Parathyroid adenoma (tissue), 2 donors: ENCODE measurements at regions not wholly inside any gene's neighbourhood (a gene's known extent, or its start where the extent isn't known, plus 50 kb on each side); places are given as distances from the start of the nearest gene placed in this dataset.

ENCODE experiments used
- H2AFZ ChIP-seq: fragments of 300-600 bp; sonication (generic); one replicate; pipeline ENCODE4 v1.7.0; 2017; ENCODE audit warnings: antibody characterized with exemption, mild to moderate bottlenecking
- H3K27ac ChIP-seq: fragments of 300-600 bp; sonication (generic); one replicate; pipeline ENCODE4 v1.7.0; 2017
- H3K27me3 ChIP-seq: fragments of 300-600 bp; sonication (generic); one replicate; pipeline ENCODE4 v1.7.0; 2017; ENCODE audit warnings: low read length; ENCODE audit not compliant: control insufficient read depth, insufficient read depth
- H3K36me3 ChIP-seq: fragments of 300-600 bp; sonication (generic); one replicate; pipeline ENCODE4 v1.7.0; 2017; ENCODE audit warnings: low read length; ENCODE audit not compliant: control insufficient read depth, insufficient read depth
- H3K4me1 ChIP-seq: fragments of 300-600 bp; sonication (generic); one replicate; pipeline ENCODE4 v1.7.0; 2017; ENCODE audit warnings: control low read depth
- H3K4me2 ChIP-seq: fragments of 300-600 bp; sonication (generic); one replicate; pipeline ENCODE4 v1.7.0; 2017; ENCODE audit warnings: low read length
- H3K4me3 ChIP-seq: fragments of 300-600 bp; sonication (generic); one replicate; pipeline ENCODE4 v1.7.0; 2017; ENCODE audit warnings: low read depth, low read length
- H3K79me2 ChIP-seq: fragments of 300-600 bp; sonication (generic); one replicate; pipeline ENCODE4 v1.7.0; 2017; ENCODE audit warnings: control low read depth
- H3K9ac ChIP-seq: fragments of 300-600 bp; sonication (generic); one replicate; pipeline ENCODE4 v1.7.0; 2017; ENCODE audit warnings: mild to moderate bottlenecking
- H3K9me3 ChIP-seq: fragments of 300-600 bp; sonication (generic); one replicate; pipeline ENCODE4 v1.7.0; 2017; ENCODE audit warnings: low read length; ENCODE audit not compliant: control insufficient read depth
- TF ChIP-seq, protein P1 (sequence below): fragments of 300-600 bp; sonication (generic); IDR thresholded peaks from one replicate; pipeline ENCODE4 v1.7.0; 2017; ENCODE audit warnings: antibody characterized with exemption, mild to moderate bottlenecking
- donor health status: primary hyperparathyroidism.

DNA sequence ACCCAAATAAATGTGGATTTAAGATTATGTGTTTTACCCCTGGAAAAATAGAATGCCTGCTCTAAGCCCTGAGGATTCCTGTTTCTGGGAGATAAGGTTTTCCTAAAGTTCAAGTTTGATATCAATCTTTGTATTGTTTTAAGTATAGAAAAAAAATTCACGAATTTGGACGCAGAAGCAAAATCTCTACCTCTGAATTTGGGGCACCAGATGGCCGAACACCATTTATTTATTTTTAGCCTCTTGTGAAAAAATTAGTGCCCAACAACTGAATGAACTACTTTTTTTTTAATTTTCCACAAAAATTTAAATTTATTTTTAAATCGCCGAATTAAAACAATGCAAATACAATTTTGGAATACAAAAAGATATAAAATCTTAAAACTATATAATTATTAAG, 128.1 kb upstream of the SP4 start:
- TF ChIP-seq, protein P1, sequence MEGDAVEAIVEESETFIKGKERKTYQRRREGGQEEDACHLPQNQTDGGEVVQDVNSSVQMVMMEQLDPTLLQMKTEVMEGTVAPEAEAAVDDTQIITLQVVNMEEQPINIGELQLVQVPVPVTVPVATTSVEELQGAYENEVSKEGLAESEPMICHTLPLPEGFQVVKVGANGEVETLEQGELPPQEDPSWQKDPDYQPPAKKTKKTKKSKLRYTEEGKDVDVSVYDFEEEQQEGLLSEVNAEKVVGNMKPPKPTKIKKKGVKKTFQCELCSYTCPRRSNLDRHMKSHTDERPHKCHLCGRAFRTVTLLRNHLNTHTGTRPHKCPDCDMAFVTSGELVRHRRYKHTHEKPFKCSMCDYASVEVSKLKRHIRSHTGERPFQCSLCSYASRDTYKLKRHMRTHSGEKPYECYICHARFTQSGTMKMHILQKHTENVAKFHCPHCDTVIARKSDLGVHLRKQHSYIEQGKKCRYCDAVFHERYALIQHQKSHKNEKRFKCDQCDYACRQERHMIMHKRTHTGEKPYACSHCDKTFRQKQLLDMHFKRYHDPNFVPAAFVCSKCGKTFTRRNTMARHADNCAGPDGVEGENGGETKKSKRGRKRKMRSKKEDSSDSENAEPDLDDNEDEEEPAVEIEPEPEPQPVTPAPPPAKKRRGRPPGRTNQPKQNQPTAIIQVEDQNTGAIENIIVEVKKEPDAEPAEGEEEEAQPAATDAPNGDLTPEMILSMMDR = no peak

DNA sequence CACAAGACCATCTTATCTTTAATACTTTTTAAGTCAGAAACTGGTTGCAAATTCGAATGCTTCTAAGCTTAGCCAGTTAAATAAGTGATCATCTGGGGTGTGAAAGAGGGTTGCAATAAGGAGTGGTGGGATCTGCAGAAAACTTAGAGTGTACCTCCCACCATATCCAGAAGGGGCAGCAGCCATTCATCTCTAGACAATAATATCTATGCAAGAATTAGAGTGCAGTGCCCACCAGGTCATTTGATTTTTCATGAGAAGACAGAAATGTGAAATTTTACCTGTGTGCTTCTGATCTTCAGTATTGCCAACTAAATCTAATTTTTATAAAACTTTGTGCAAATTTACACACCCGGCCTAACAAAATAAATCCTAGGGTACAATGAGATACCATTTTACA, 127.2 kb upstream of the SP4 start:
- no peaks in the 10 kb centered on the region for H3K9me3 ChIP-seq
- H3K4me2 ChIP-seq = no peak overlapping the region
- no peaks in the 10 kb centered on the region for H3K27me3 ChIP-seq
- H3K4me1 ChIP-seq = no peaks in the 10 kb centered on the region
- no peak overlapping the region for H2AFZ ChIP-seq
- no peak overlapping the region for H3K4me3 ChIP-seq
- no peaks in the 10 kb centered on the region for H3K36me3 ChIP-seq
- no peaks in the 10 kb centered on the region for H3K79me2 ChIP-seq
- no peak overlapping the region for H3K9ac ChIP-seq
- TF ChIP-seq, protein P1 = no peak
- no peak overlapping the region for H3K27ac ChIP-seq

More for the DNA sequence above, 128.1 kb upstream of the SP4 start:
- Histone ChIP-seq H3K79me2 (no peaks in the 10 kb centered on the region), H3K4me3 (no peak overlapping the region), H3K4me2 (no peak overlapping the region), H3K27me3 (no peaks in the 10 kb centered on the region), H3K4me1 (no peaks in the 10 kb centered on the region), H3K36me3 (no peaks in the 10 kb centered on the region), H3K9me3 (no peaks in the 10 kb centered on the region), H3K9ac (no peak overlapping the region), H3K27ac (no peak overlapping the region), H2AFZ (no peak overlapping the region)

DNA sequence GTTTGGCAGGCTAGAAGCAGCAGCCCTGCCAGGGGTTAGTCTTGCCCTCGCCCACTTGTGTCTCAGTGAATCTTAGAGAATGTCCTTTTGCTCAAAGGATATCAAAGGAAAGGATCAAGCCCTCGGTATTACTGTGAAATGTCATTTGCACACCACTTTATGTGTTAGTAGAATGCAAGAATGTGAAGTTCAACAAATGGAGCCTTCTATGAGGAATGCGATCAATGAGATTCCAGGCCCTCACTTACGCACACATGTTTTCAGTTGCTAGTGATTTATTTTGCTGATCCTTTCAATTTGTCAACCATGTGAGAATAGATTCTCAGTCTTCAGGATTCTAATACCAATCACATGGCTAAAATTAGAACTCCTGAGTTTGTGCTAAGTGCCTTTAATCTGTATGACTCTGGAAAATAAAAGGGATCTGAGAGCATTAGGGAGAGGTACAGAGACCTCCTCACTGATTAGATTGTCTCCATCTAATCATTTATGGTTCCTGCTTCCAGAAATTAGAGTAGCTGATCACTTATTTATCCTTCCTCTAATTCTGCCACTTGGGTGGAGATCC, 123.0 kb upstream of the SP4 start:
- no peaks in the 10 kb centered on the region for H3K36me3 ChIP-seq
- TF ChIP-seq, protein P1 = no peak

DNA sequence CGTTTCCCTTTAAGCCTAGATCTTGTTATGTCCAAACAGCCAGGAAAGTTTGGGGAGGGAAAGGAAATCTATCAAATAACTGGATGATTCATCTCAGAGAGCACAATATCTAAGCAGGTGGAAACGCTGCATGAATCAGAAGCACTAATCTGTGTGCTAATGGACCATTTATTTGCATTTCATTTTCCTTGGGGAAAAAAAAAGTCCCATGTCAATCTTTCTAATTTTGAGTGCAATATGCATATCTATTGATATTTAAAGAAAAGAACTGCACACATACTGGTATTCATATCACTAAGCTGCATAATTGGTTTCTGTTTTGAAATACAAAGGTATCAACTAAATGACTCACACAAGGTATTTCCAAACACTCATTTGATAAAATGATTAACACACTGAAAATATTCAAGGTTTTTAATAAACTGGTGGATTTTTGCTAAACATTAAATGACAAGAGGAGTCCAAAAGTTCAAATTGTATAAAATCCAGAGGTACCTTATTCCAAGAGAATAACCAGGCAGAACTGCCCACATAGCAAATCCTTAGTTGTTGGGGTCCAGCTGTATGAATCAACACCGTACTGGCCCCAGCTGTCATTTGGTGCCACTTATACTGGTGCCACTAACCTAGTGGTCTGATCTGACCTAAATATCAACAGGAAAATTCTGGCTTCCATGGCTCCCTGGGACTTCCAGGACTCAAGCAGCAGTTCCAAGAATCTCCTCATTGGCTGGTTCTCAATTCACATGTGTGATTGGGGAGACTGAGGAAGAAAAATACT, 122.2 kb upstream of the SP4 start:
- Histone ChIP-seq H3K36me3 (no peaks in the 10 kb centered on the region), H3K9me3 (no peaks in the 10 kb centered on the region), H3K9ac (no peak overlapping the region), H3K27me3 (no peaks in the 10 kb centered on the region), H3K4me3 (no peak overlapping the region), H3K4me1 (no peaks in the 10 kb centered on the region), H3K27ac (no peak overlapping the region), H2AFZ (no peak overlapping the region), H3K4me2 (no peak overlapping the region), H3K79me2 (no peaks in the 10 kb centered on the region)
- TF ChIP-seq, protein P1 = no peak

More for the DNA sequence above, 123.0 kb upstream of the SP4 start:
- Histone ChIP-seq H3K4me2 (no peak overlapping the region), H3K79me2 (no peaks in the 10 kb centered on the region), H3K9ac (no peak overlapping the region), H2AFZ (no peak overlapping the region), H3K27me3 (no peaks in the 10 kb centered on the region), H3K9me3 (no peaks in the 10 kb centered on the region), H3K4me3 (no peak overlapping the region), H3K27ac (no peak overlapping the region), H3K4me1 (no peaks in the 10 kb centered on the region)
